T-helper 17 cell (primary cell): ENCODE measurements at regions not wholly inside any gene's neighbourhood (a gene's known extent, or its start where the extent isn't known, plus 50 kb on each side); places are given as distances from the start of the nearest gene placed in this dataset.

ENCODE experiments used
- ATAC-seq: fragments of 150-1000 bp; cut with Tn5 transposase; 2 replicates; pipeline ENCODE4 v1.10.0; 2021; ENCODE audit warnings: mild to moderate bottlenecking, moderate library complexity
- DNase-seq, 3 donors: peaks; one replicate each; pipeline versions ENCODE4 v3.0.0 to v3.0.0-alpha.2; 2020 to 2021
- H3K9me3 ChIP-seq: one replicate; pipeline ENCODE4 v1.7.0; 2013; ENCODE audit warnings: low read length, mild to moderate bottlenecking; ENCODE audit not compliant: control insufficient read depth, poor library complexity, severe bottlenecking
- H3K27ac Mint-ChIP-seq: one replicate; pipeline ENCODE4 v1.8.0; 2022; ENCODE audit warnings: mild to moderate bottlenecking, moderate library complexity, mixed read lengths
- H3K27me3 Mint-ChIP-seq: one replicate; pipeline ENCODE4 v1.8.0; 2022; ENCODE audit warnings: mixed read lengths
- H3K36me3 Mint-ChIP-seq: one replicate; pipeline ENCODE4 v1.8.0; 2022; ENCODE audit warnings: low read depth, mixed read lengths
- H3K4me1 Mint-ChIP-seq: one replicate; pipeline ENCODE4 v1.8.0; 2022; ENCODE audit warnings: mild to moderate bottlenecking, mixed read lengths
- H3K4me3 Mint-ChIP-seq: one replicate; pipeline ENCODE4 v1.8.0; 2022; ENCODE audit warnings: mild to moderate bottlenecking, moderate library complexity, mixed read lengths

- no peak for ATAC-seq
These were observed 595.9 kb downstream of the KCNJ3 start for GRCh38 chr2:155294358-155294757.

GRCh38 chr2:155281907-155282306 is 583.4 kb downstream of the KCNJ3 start:
- Mint-ChIP-seq H3K36me3 (no peaks in the 10 kb centered on the region), H3K4me1 (no peaks in the 10 kb centered on the region), H3K4me3 (no peak overlapping the region), H3K27me3 (no peaks in the 10 kb centered on the region), H3K27ac (no peak overlapping the region)
- ATAC-seq: no peak
- H3K9me3 ChIP-seq: no peaks in the 10 kb centered on the region
- no peak for DNase-seq

More at GRCh38 chr2:155294358-155294757, 595.9 kb downstream of the KCNJ3 start:
- DNase-seq: no peak
- Mint-ChIP-seq H3K27me3 (no peaks in the 10 kb centered on the region), H3K4me1 (no peaks in the 10 kb centered on the region), H3K27ac (no peak overlapping the region), H3K4me3 (no peak overlapping the region), H3K36me3 (no peaks in the 10 kb centered on the region)
- H3K9me3 ChIP-seq: no peaks in the 10 kb centered on the region

GRCh38 chr2:155273323-155273722 is 574.8 kb downstream of the KCNJ3 start:
- no peaks in the 10 kb centered on the region for H3K36me3 Mint-ChIP-seq
- ATAC-seq: no peak
- H3K27me3 Mint-ChIP-seq: no peaks in the 10 kb centered on the region
- no peak overlapping the region for H3K4me3 Mint-ChIP-seq
- H3K4me1 Mint-ChIP-seq: no peaks in the 10 kb centered on the region
- H3K9me3 ChIP-seq: no peaks in the 10 kb centered on the region
- no peak overlapping the region for H3K27ac Mint-ChIP-seq
- DNase-seq: no peak

- no peak for ATAC-seq
These were observed 568.1 kb downstream of the KCNJ3 start for GRCh38 chr2:155266583-155266982.

GRCh38 chr2:155266109-155266508 is 567.6 kb downstream of the KCNJ3 start:
- Mint-ChIP-seq H3K4me1 (no peaks in the 10 kb centered on the region), H3K27ac (no peak overlapping the region), H3K4me3 (no peak overlapping the region), H3K27me3 (no peaks in the 10 kb centered on the region), H3K36me3 (no peaks in the 10 kb centered on the region)
- no peaks in the 10 kb centered on the region for H3K9me3 ChIP-seq
- ATAC-seq: no peak
- DNase-seq: no peak

More at GRCh38 chr2:155266583-155266982, 568.1 kb downstream of the KCNJ3 start:
- DNase-seq: no peak
- H3K27ac Mint-ChIP-seq: no peak overlapping the region
- no peaks in the 10 kb centered on the region for H3K27me3 Mint-ChIP-seq
- H3K9me3 ChIP-seq: no peaks in the 10 kb centered on the region
- H3K4me3 Mint-ChIP-seq: no peak overlapping the region
- no peaks in the 10 kb centered on the region for H3K36me3 Mint-ChIP-seq
- H3K4me1 Mint-ChIP-seq: no peaks in the 10 kb centered on the region

GRCh38 chr2:155256803-155257202 is 558.3 kb downstream of the KCNJ3 start:
- no peak overlapping the region for H3K4me3 Mint-ChIP-seq
- no peaks in the 10 kb centered on the region for H3K9me3 ChIP-seq
- H3K27ac Mint-ChIP-seq: no peak overlapping the region
- no peaks in the 10 kb centered on the region for H3K4me1 Mint-ChIP-seq
- ATAC-seq (no peak), DNase-seq (no peak)
- no peaks in the 10 kb centered on the region for H3K36me3 Mint-ChIP-seq
- no peaks in the 10 kb centered on the region for H3K27me3 Mint-ChIP-seq

- H3K27ac Mint-ChIP-seq: no peak overlapping the region
- ATAC-seq (no peak), DNase-seq (no peak)
- H3K27me3 Mint-ChIP-seq: no peaks in the 10 kb centered on the region
- no peaks in the 10 kb centered on the region for H3K4me1 Mint-ChIP-seq
- H3K36me3 Mint-ChIP-seq: no peaks in the 10 kb centered on the region
- H3K9me3 ChIP-seq: no peaks in the 10 kb centered on the region
- no peak overlapping the region for H3K4me3 Mint-ChIP-seq
These were observed 552.3 kb downstream of the KCNJ3 start for GRCh38 chr2:155250800-155251199.

- H3K9me3 ChIP-seq: no peaks in the 10 kb centered on the region
- no peaks in the 10 kb centered on the region for H3K4me1 Mint-ChIP-seq
- ATAC-seq (no peak), DNase-seq (no peak)
- H3K36me3 Mint-ChIP-seq: no peaks in the 10 kb centered on the region
- no peak overlapping the region for H3K27ac Mint-ChIP-seq
- no peaks in the 10 kb centered on the region for H3K27me3 Mint-ChIP-seq
- no peak overlapping the region for H3K4me3 Mint-ChIP-seq
These were observed 541.7 kb downstream of the KCNJ3 start for GRCh38 chr2:155240176-155240575.

GRCh38 chr2:155235710-155236109 is 537.2 kb downstream of the KCNJ3 start:
- Mint-ChIP-seq H3K4me1 (no peaks in the 10 kb centered on the region), H3K4me3 (no peak overlapping the region), H3K27ac (no peak overlapping the region), H3K27me3 (no peaks in the 10 kb centered on the region), H3K36me3 (no peaks in the 10 kb centered on the region)
- peaks cover 3% of the 10 kb centered on the region for H3K9me3 ChIP-seq
- no peak for DNase-seq
- no peak for ATAC-seq

- no peak overlapping the region for H3K27ac Mint-ChIP-seq
- H3K36me3 Mint-ChIP-seq: no peaks in the 10 kb centered on the region
- H3K9me3 ChIP-seq: no peaks in the 10 kb centered on the region
- no peak overlapping the region for H3K4me3 Mint-ChIP-seq
- ATAC-seq: no peak
- no peaks in the 10 kb centered on the region for H3K27me3 Mint-ChIP-seq
- no peak for DNase-seq
- H3K4me1 Mint-ChIP-seq: no peaks in the 10 kb centered on the region
These were observed 525.4 kb downstream of the KCNJ3 start for GRCh38 chr2:155223781-155224406.

GRCh38 chr2:155218945-155219344 is 520.5 kb downstream of the KCNJ3 start:
- H3K27me3 Mint-ChIP-seq: no peaks in the 10 kb centered on the region
- H3K4me1 Mint-ChIP-seq: no peaks in the 10 kb centered on the region
- H3K36me3 Mint-ChIP-seq: no peaks in the 10 kb centered on the region

GRCh38 chr2:155218292-155218924 is 519.9 kb downstream of the KCNJ3 start:
- ATAC-seq (no peak), DNase-seq (no peak)
- Mint-ChIP-seq H3K4me1 (no peaks in the 10 kb centered on the region), H3K27me3 (no peaks in the 10 kb centered on the region), H3K4me3 (no peak overlapping the region), H3K27ac (no peak overlapping the region), H3K36me3 (no peaks in the 10 kb centered on the region)
- H3K9me3 ChIP-seq: no peaks in the 10 kb centered on the region

More at GRCh38 chr2:155218945-155219344, 520.5 kb downstream of the KCNJ3 start:
- ATAC-seq: no peak
- no peak for DNase-seq
- H3K9me3 ChIP-seq: no peaks in the 10 kb centered on the region
- H3K4me3 Mint-ChIP-seq: no peak overlapping the region
- H3K27ac Mint-ChIP-seq: no peak overlapping the region

- Mint-ChIP-seq H3K36me3 (no peaks in the 10 kb centered on the region), H3K4me1 (no peaks in the 10 kb centered on the region), H3K4me3 (no peak overlapping the region), H3K27me3 (no peaks in the 10 kb centered on the region), H3K27ac (no peak overlapping the region)
- no peak for ATAC-seq
- H3K9me3 ChIP-seq: no peaks in the 10 kb centered on the region
- DNase-seq: no peak
These were observed 516.7 kb downstream of the KCNJ3 start for GRCh38 chr2:155215037-155215707.
